Activated gamma-delta T cell treated with Interleukin-2 at 50 U/mL for 16 hours (primary cell): ENCODE measurements at regions not wholly inside any gene's neighbourhood (a gene's known extent, or its start where the extent isn't known, plus 50 kb on each side); places are given as distances from the start of the nearest gene placed in this dataset.
"Not testable (repeated sequence)": the region's sequence is repeated elsewhere in the genome, so short reads cannot be mapped to it uniquely, and the experiment has no call there.

Source experiments
- DNase-seq: peaks from one replicate; pipeline ENCODE4 v3.0.0-alpha.2; 2020

- not testable (repeated sequence) for DNase-seq
These were observed 1518.6 kb upstream of the RAG2 start for GRCh38 chr11:38116616-38117015.

- DNase-seq = not testable (repeated sequence)
These were observed 1517.3 kb upstream of the RAG2 start for GRCh38 chr11:38115381-38115780.

GRCh38 chr11:38100836-38101462 is 1502.9 kb upstream of the RAG2 start:
- no peak for DNase-seq

- DNase-seq = no peak
These were observed 1497.2 kb upstream of the RAG2 start for GRCh38 chr11:38095268-38095667.

GRCh38 chr11:38089726-38090125 is 1491.7 kb upstream of the RAG2 start:
- no peak for DNase-seq

GRCh38 chr11:38060920-38061319 is 1462.9 kb upstream of the RAG2 start:
- no peak for DNase-seq

GRCh38 chr11:38060136-38060535 is 1462.1 kb upstream of the RAG2 start:
- DNase-seq = no peak

- DNase-seq = no peak
These were observed 1448.6 kb upstream of the RAG2 start for GRCh38 chr11:38046571-38047135.

- DNase-seq = no peak
These were observed 1445.0 kb upstream of the RAG2 start for GRCh38 chr11:38043060-38043459.

GRCh38 chr11:38038777-38039176 is 1440.7 kb upstream of the RAG2 start:
- no peak for DNase-seq

- no peak for DNase-seq
These were observed 1421.2 kb upstream of the RAG2 start for GRCh38 chr11:38019072-38019775.

GRCh38 chr11:38014405-38014804 is 1416.4 kb upstream of the RAG2 start:
- DNase-seq = no peak

GRCh38 chr11:38013157-38013556 is 1415.1 kb upstream of the RAG2 start:
- DNase-seq = no peak

GRCh38 chr11:38011496-38011895 is 1413.5 kb upstream of the RAG2 start:
- DNase-seq = no peak

GRCh38 chr11:38009932-38010331 is 1411.9 kb upstream of the RAG2 start:
- no peak for DNase-seq

- DNase-seq = no peak
These were observed 1408.4 kb upstream of the RAG2 start for GRCh38 chr11:38006466-38006865.

GRCh38 chr11:38005597-38005996 is 1407.6 kb upstream of the RAG2 start:
- DNase-seq = no peak

- DNase-seq = no peak
These were observed 1401.1 kb upstream of the RAG2 start for GRCh38 chr11:37999171-37999570.

- DNase-seq = no peak
These were observed 1397.8 kb upstream of the RAG2 start for GRCh38 chr11:37995886-37996285.

- DNase-seq = no peak
These were observed 1390.0 kb upstream of the RAG2 start for GRCh38 chr11:37988031-37988430.

- no peak for DNase-seq
These were observed 1387.0 kb upstream of the RAG2 start for GRCh38 chr11:37984991-37985390.

GRCh38 chr11:37978647-37979046 is 1380.6 kb upstream of the RAG2 start:
- no peak for DNase-seq

- no peak for DNase-seq
These were observed 1375.9 kb upstream of the RAG2 start for GRCh38 chr11:37973941-37974340.

GRCh38 chr11:37972691-37973090 is 1374.7 kb upstream of the RAG2 start:
- DNase-seq = no peak

- DNase-seq = not testable (repeated sequence)
These were observed 1371.3 kb upstream of the RAG2 start for GRCh38 chr11:37969336-37969735.
